NCI-H146 treated with DMSO at 0.1 percent for 48 hours (cell line): ENCODE measurements at regions not wholly inside any gene's neighbourhood (a gene's known extent, or its start where the extent isn't known, plus 50 kb on each side); places are given as distances from the start of the nearest gene placed in this dataset.

Source experiments
- DNase-seq: peaks from one replicate; lab custom pipeline; 2025; ENCODE audit not compliant: unreplicated experiment; lab: John Stamatoyannopoulos, UW

DNA sequence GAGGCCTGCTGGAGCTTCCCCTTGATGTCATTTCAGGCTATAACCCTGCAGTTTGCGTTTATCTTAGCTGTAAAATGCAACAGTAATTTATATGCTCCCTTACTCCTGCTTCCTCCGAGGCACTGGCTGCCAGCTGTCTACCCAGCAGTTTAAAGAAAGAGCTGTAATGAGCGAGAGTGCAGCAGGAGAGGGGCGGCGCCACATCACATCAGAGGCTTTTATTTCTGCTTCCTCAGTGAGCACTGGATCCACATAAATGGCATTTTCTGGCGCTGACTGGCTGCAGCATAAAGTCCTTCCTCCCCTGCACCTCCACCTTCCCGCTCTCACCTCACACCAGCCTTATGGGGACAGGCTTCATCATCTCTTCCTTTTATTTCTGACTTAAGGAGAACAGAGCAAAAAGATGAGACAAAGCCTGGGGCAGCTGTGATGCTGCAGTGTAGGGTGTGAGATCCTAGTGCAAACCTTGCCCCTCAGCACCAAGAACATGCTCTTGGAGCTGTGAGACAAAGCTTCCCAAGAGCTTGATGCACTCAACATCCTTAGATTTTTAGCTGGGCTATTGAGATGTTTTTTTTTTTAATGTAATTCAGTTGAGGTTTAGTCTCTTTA is 829.6 kb upstream of the ZNF608 start:
- DNase-seq, result peak; percentile 62

- DNase-seq, result no peak
These were observed 830.4 kb upstream of the ZNF608 start for GRCh38 chr5:125576822-125577221.

DNA sequence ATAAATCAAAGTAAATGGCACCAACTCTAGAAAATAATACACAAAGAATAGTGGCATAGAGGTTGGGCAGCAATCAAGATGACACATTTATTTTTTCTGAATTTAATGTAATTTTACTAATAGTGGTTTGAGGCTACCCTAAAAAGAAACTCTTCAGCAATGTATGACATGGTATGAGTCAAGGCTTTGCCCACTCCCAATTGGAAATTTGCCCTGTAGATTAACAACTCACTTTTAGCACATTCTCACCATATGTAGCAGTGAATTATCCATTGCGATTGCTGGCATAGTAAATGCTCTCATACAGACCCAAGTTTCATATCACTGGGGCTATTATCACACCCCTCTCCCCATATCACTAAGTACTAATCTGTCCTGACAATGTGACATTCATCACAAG is 832.1 kb upstream of the ZNF608 start:
- no peak for DNase-seq

DNA sequence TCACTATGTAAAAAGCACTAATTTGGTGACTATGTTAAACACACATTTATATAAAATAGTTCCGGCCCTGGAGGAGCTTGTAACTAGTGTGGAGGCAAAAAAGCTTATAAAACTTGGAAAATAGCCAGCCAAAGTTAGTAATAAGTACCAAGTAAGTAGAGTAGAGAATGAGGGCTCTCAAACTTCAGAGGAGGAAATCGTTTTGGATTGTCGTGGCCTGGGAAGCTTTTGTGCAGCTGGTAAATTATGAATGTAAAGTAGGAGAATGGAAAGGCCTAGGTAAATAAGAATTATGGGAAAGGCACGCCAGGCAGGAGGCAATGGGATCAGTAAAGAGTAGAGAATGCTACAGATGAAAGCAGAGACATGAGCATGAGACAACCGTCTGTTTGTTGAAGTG is 832.7 kb upstream of the ZNF608 start:
- DNase-seq, result peak; percentile 25

GRCh38 chr5:125581311-125581710 is 834.9 kb upstream of the ZNF608 start:
- no peak for DNase-seq

DNA sequence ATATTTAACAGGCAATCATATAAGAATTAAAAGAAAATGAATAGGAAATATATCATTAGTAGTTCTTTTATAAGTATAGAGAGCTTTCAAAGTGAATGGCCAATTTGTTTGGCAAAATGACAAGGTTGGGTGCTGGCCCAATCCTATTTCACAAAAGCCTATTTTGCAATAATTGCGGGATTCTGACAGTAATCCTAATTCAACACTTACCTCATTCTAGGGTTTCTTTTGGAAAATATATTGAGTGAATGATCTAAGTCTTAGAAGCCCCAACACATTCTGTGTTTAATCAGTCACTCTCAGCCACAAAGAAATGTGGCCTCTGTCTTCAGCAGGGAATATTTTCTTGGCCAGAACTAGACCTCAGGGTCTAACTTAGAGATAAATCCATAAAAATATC is 835.9 kb upstream of the ZNF608 start:
- DNase-seq, result no peak

GRCh38 chr5:125583321-125584139 is 837.1 kb upstream of the ZNF608 start:
- DNase-seq, result no peak

- no peak for DNase-seq
These were observed 837.7 kb upstream of the ZNF608 start for GRCh38 chr5:125584140-125584520.

DNA sequence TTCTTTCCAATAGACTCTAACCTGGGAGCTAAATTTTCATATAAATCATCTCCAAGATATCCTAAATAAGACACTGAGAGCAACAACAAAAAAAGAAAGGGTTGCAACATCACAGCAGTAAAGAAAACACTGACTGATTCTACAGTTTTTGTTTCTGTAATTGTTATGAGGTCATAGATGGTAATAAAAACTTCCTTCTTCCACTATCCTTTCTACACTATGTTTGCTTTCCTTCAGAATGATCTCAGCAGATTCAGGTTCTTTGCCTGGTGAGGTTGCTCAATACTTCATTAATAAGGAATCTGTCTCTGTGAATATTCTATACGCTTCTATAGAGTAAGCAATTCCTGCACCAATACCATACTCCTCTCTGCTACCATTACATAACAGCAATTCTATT is 835.6 kb upstream of the GRAMD2B start:
- DNase-seq, result no peak

- DNase-seq, result no peak
These were observed 830.4 kb upstream of the GRAMD2B start for GRCh38 chr5:125592856-125593255.

GRCh38 chr5:125595095-125595494 is 828.1 kb upstream of the GRAMD2B start:
- no peak for DNase-seq

GRCh38 chr5:125595845-125596244 is 827.4 kb upstream of the GRAMD2B start:
- no peak for DNase-seq

DNA sequence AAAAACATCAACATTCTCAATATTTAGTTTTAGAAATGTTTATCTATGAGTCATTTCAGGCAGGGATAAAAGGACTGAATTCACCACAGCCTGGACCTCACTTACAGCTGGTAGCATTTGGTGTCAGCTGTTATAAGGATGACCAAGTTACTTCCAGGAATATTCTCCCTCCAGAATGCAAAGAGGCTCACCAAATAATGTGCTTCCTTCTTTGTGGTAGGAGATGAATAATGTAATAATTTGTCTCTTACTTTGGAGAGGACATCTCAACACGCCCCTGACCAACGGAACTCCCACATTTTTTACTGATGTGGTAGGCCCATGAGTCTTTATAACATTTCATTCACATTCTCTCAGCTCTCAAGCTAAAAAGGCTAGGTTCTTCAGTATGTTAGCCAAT is 825.9 kb upstream of the GRAMD2B start:
- DNase-seq, result no peak

GRCh38 chr5:125600559-125600958 is 822.6 kb upstream of the GRAMD2B start:
- no peak for DNase-seq

DNA sequence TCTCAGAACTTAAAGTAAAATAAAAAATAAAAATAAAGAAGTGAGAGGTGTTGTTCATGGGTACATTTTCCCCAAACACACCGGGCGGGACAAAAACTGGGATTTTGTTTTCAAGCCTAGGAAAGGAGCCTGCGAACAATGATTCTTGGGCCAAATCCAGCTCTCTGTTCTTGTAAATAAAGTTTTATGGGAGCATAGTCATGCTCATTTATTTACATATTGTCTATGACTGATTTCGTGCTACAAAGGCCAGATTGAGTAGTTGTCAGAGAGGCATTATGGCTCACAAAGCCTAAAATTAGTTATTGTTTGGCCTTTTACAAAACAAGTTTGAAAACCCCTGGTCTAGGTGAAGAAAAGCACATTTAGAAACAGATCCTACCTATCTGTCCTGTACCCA is 821.0 kb upstream of the GRAMD2B start:
- no peak for DNase-seq

GRCh38 chr5:125603321-125603720 is 819.9 kb upstream of the GRAMD2B start:
- no peak for DNase-seq

GRCh38 chr5:125604104-125604503 is 819.1 kb upstream of the GRAMD2B start:
- DNase-seq, result no peak

- DNase-seq, result no peak
These were observed 816.2 kb upstream of the GRAMD2B start for GRCh38 chr5:125607018-125607417.

- no peak for DNase-seq
These were observed 814.2 kb upstream of the GRAMD2B start for GRCh38 chr5:125609011-125609410.

DNA sequence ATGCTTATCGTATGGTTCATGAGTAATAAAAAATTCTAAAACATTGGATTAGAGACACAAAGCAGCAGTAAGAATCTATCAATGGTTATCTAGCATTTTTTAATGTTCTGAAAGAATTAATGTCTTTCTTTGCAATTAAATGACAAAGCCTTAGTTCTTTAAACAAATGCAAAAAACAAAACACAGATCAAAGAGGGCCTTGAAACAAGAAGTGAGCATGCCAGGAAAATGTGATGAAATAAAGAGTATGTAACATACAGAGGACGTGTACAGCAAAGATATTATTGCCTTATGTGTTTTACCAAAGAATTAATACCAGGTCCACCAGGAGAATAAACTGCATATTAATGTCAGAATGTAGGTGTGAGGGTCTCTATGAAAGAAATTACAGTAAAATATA is 812.3 kb upstream of the GRAMD2B start:
- no peak for DNase-seq

DNA sequence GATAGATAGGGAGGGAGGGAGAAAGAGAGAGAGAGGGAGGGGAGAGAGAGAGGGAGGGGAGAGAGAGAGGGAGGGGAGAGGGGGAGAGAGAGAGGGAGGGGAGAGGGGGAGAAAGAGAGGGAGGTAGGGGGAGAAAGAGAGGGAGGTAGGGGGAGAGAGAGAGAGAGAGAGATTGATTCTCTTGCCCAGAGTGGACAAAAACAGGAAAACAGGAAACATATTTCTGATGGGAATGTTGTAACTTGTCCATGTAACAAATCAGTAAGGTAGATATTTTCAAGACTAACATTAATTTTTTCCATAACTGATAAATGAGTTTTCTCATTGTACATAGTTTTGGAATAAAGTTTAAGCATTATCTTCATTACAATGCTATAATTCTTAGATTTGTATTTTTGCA is 811.7 kb upstream of the GRAMD2B start:
- no peak for DNase-seq

GRCh38 chr5:125612181-125612721 is 811.0 kb upstream of the GRAMD2B start:
- DNase-seq, result no peak

GRCh38 chr5:125612776-125613175 is 810.4 kb upstream of the GRAMD2B start:
- peak; percentile 6 for DNase-seq
